ENCODE measurements at regions not wholly inside any gene's neighbourhood (a gene's known extent, or its start where the extent isn't known, plus 50 kb on each side); places are given as distances from the start of the nearest gene placed in this dataset.

- DNase-seq = no peak
Measured at GRCh38 chr7:96931891-96932290, 73.5 kb upstream of the DLX6 start.

- no peak for DNase-seq
Measured at GRCh38 chr7:96933067-96933645, 72.2 kb upstream of the DLX6 start.

GRCh38 chr7:96936621-96937020 lies 68.7 kb upstream of the DLX6 start:
- DNase-seq = no peak

- no peak for DNase-seq
Measured at GRCh38 chr7:96942112-96942511, 63.2 kb upstream of the DLX6 start.

- DNase-seq = no peak
Measured at GRCh38 chr7:96949766-96950165, 55.6 kb upstream of the DLX6 start.

GRCh38 chr7:96952974-96953391 lies 52.4 kb upstream of the DLX6 start:
- no peak for DNase-seq

GRCh38 chr7:96953676-96954513 lies 51.5 kb upstream of the DLX6 start:
- DNase-seq = no peak
